ENCODE measurements at regions not wholly inside any gene's neighbourhood (a gene's known extent, or its start where the extent isn't known, plus 50 kb on each side); places are given as distances from the start of the nearest gene placed in this dataset.

GRCh38 chr3:177527182-177527581 is 329.9 kb upstream of the TBL1XR1 start:
- Mint-ChIP-seq H3K27me3 (ENCODE audit: low read depth) (no peaks in the 10 kb centered on the region), H3K9me3 (ENCODE audit: low read depth) (peaks cover 10% of the 10 kb centered on the region), H3K4me3 (ENCODE audit: unreplicated experiment) (no peak overlapping the region), H3K4me1 (ENCODE audit: low read depth) (peaks cover 71% of the 10 kb centered on the region), H3K36me3 (ENCODE audit: low read depth) (peaks cover 2% of the 10 kb centered on the region), H3K27ac (ENCODE audit: unreplicated experiment) (no peak overlapping the region)
- no peak for TF ChIP-seq CTCF (IDR thresholded peaks at IDR 0.05)
- no peak for DNase-seq (ENCODE audit: low spot score)

GRCh38 chr3:177528306-177529070 is 331.2 kb upstream of the TBL1XR1 start:
- no peak for DNase-seq (ENCODE audit: low spot score)
- Mint-ChIP-seq H3K4me3 (ENCODE audit: unreplicated experiment) (no peak overlapping the region), H3K27me3 (ENCODE audit: low read depth) (no peaks in the 10 kb centered on the region), H3K4me1 (ENCODE audit: low read depth) (peaks cover 62% of the 10 kb centered on the region), H3K36me3 (ENCODE audit: low read depth) (peaks cover 2% of the 10 kb centered on the region), H3K9me3 (ENCODE audit: low read depth) (peaks cover 10% of the 10 kb centered on the region), H3K27ac (ENCODE audit: unreplicated experiment) (peak overlapping the region; percentile 6)
- TF ChIP-seq CTCF (IDR thresholded peaks at IDR 0.05), result no peak

GRCh38 chr3:177529071-177529550 is 331.8 kb upstream of the TBL1XR1 start:
- Mint-ChIP-seq H3K4me1 (ENCODE audit: low read depth) (peaks cover 56% of the 10 kb centered on the region), H3K4me3 (ENCODE audit: unreplicated experiment) (no peak overlapping the region), H3K27me3 (ENCODE audit: low read depth) (no peaks in the 10 kb centered on the region), H3K9me3 (ENCODE audit: low read depth) (peaks cover 9% of the 10 kb centered on the region), H3K27ac (ENCODE audit: unreplicated experiment) (no peak overlapping the region), H3K36me3 (ENCODE audit: low read depth) (peaks cover 2% of the 10 kb centered on the region)
- DNase-seq (ENCODE audit: low spot score), result no peak
- no peak for TF ChIP-seq CTCF (IDR thresholded peaks at IDR 0.05)

GRCh38 chr3:177529716-177530335 is 332.5 kb upstream of the TBL1XR1 start:
- no peak for TF ChIP-seq CTCF (IDR thresholded peaks at IDR 0.05)
- Mint-ChIP-seq H3K36me3 (ENCODE audit: low read depth) (peaks cover 2% of the 10 kb centered on the region), H3K27me3 (ENCODE audit: low read depth) (no peaks in the 10 kb centered on the region), H3K9me3 (ENCODE audit: low read depth) (peaks cover 8% of the 10 kb centered on the region), H3K27ac (ENCODE audit: unreplicated experiment) (peak overlapping the region; percentile 78), H3K4me1 (ENCODE audit: low read depth) (peaks cover 51% of the 10 kb centered on the region), H3K4me3 (ENCODE audit: unreplicated experiment) (no peak overlapping the region)
- DNase-seq (ENCODE audit: low spot score), result no peak

- Mint-ChIP-seq H3K4me3 (ENCODE audit: unreplicated experiment) (no peak overlapping the region), H3K27ac (ENCODE audit: unreplicated experiment) (no peak overlapping the region), H3K27me3 (ENCODE audit: low read depth) (no peaks in the 10 kb centered on the region), H3K4me1 (ENCODE audit: low read depth) (peaks cover 45% of the 10 kb centered on the region), H3K36me3 (ENCODE audit: low read depth) (no peaks in the 10 kb centered on the region), H3K9me3 (ENCODE audit: low read depth) (peaks cover 5% of the 10 kb centered on the region)
- no peak for TF ChIP-seq CTCF (IDR thresholded peaks at IDR 0.05)
- DNase-seq (ENCODE audit: low spot score), result no peak
These were observed 333.6 kb upstream of the TBL1XR1 start for GRCh38 chr3:177530908-177531307.

Measured in chondrocyte (in vitro differentiated cells).